K562 (cell line): ENCODE measurements at regions not wholly inside any gene's neighbourhood (a gene's known extent, or its start where the extent isn't known, plus 50 kb on each side); places are given as distances from the start of the nearest gene placed in this dataset.

ENCODE experiments used
- ATAC-seq: fragments of 200-7000 bp; cut with Tn5 transposase; 3 replicates; pipeline ENCODE4 v1.9.1; 2020; ENCODE audit warnings: moderate library complexity
- BruUV-seq: library from RNA; stranded (reverse); fragments of 400-500 nt; replicated peaks from 2 replicates; lab custom pipeline; 2021; lab: Mats Ljungman, UMichigan
- CTCF ChIA-PET: fragments of 300-600 bp; formaldehyde crosslinking; extraction: SDS; loops from one replicate; lab custom pipeline; 2021; ENCODE audit warnings: low intra/inter-chr PET ratio; lab: Yijun Ruan, JAX
- POLR2A ChIA-PET: fragments of 300-600, 350-650 bp; sonication (Branson Sonifier 250); formaldehyde crosslinking; extraction: SDS; loops from one replicate; lab custom pipeline; 2021; ENCODE audit warnings: antibody characterized with exemption, inconsistent platforms; lab: Yijun Ruan, JAX
- DNase-seq, 4 experiments: peaks; one replicate each; pipeline versions ENCODE4 v3.0.0 to v3.0.0-alpha.2; 2011 to 2018; ENCODE audit warnings: low spot score in 3 of 4, mixed read lengths in 3 of 4; ENCODE audit errors: extremely low read depth in 1 of 4
- FAIRE-seq: peaks from 2 replicates; lab custom pipeline; 2011; peaks lifted over from hg19 to GRCh38; lab: Jason Lieb, UNC
- H2AFZ ChIP-seq: 2 replicates; pipeline ENCODE4 v1.6.0; 2011; ENCODE audit warnings: low read depth, low read length, control low read depth, inconsistent platforms
- H3K27ac ChIP-seq: fragments of 200-600 bp; 3 replicates; pipeline ENCODE4 v1.8.0; 2011; ENCODE audit warnings: low read depth, mild to moderate bottlenecking, control low read depth, inconsistent platforms, low read length, moderate library complexity, mixed read lengths; ENCODE audit errors: extremely low read depth
- H3K27me3 ChIP-seq, 2 experiments: fragments of 300-600 bp in 1 of 2; 2 replicates in 1 of 2; 3 replicates in 1 of 2; pipeline versions ENCODE4 v1.6.0 to v1.8.0; 2011; ENCODE audit warnings: inconsistent platforms in 2 of 2, low read length in 2 of 2, mild to moderate bottlenecking in 1 of 2, mixed read lengths in 1 of 2, moderate library complexity in 1 of 2; ENCODE audit not compliant: control insufficient read depth in 2 of 2, insufficient read depth in 2 of 2
- H3K36me3 ChIP-seq: fragments of 300-600 bp; 3 replicates; pipeline ENCODE4 v1.8.0; 2011; ENCODE audit warnings: mild to moderate bottlenecking, low read length, inconsistent platforms; ENCODE audit not compliant: control insufficient read depth, insufficient read depth
- H3K4me1 ChIP-seq, 2 experiments: fragments of 200-600 bp in 1 of 2; replicated peaks in 1 of 2; 2 replicates in 1 of 2; 3 replicates in 1 of 2; pipeline versions ENCODE4 v1.5.1 to v1.8.0; 2011; ENCODE audit warnings: inconsistent platforms in 2 of 2, low read length in 2 of 2, mild to moderate bottlenecking in 1 of 2, mixed read lengths in 1 of 2, moderate library complexity in 1 of 2; ENCODE audit not compliant: control insufficient read depth in 2 of 2, insufficient read depth in 2 of 2
- H3K4me2 ChIP-seq: 2 replicates; pipeline ENCODE4 v1.6.1; 2011; ENCODE audit warnings: low read length, control low read depth, inconsistent platforms, mixed read lengths; ENCODE audit not compliant: insufficient read depth
- H3K4me3 ChIP-seq: fragments of 200-600 bp; sonication (generic), shearing (Covaris generic); 2 replicates; pipeline ENCODE4 v1.5.1; 2016; ENCODE audit warnings: control low read depth, inconsistent platforms
- H3K79me2 ChIP-seq: fragments of 200-600 bp; 3 replicates; pipeline ENCODE4 v1.8.0; 2011; ENCODE audit warnings: low read length, inconsistent platforms; ENCODE audit not compliant: control insufficient read depth, insufficient read depth
- H3K9ac ChIP-seq, 2 experiments: 2 replicates each; pipeline versions ENCODE4 v1.6.0 to v1.6.1; 2011; ENCODE audit warnings: low read depth in 2 of 2, low read length in 2 of 2, control low read depth in 1 of 2, inconsistent platforms in 1 of 2, mild to moderate bottlenecking in 1 of 2, mixed read lengths in 1 of 2; ENCODE audit not compliant: insufficient read depth in 1 of 2
- H3K9me1 ChIP-seq: one replicate; pipeline ENCODE4 v1.6.0; 2011; ENCODE audit warnings: inconsistent platforms, mild to moderate bottlenecking, low read length, moderate library complexity; ENCODE audit not compliant: control insufficient read depth, insufficient read depth
- H3K9me3 ChIP-seq: replicated peaks from 2 replicates; pipeline ENCODE4 v1.5.1; 2011; ENCODE audit warnings: low read depth, low read length, inconsistent platforms; ENCODE audit not compliant: control insufficient read depth, insufficient read depth
- H4K20me1 ChIP-seq: replicated peaks from 2 replicates; pipeline ENCODE4 v1.6.1; 2011; ENCODE audit warnings: low read length, inconsistent platforms, mixed read lengths; ENCODE audit not compliant: control insufficient read depth, insufficient read depth
- HDAC3 ChIP-seq: fragments of 450-650 bp; IDR thresholded peaks from 2 replicates; pipeline ENCODE4 v1.6.1; 2018; ENCODE audit warnings: borderline replicate concordance, mild to moderate bottlenecking, moderate library complexity; ENCODE audit not compliant: partially characterized antibody
- IRF1 ChIP-seq: sonication (generic); formaldehyde crosslinking; IDR thresholded peaks from 2 replicates; pipeline ENCODE4 v1.8.0; 2022; ENCODE audit warnings: missing genetic modification reagents, mild to moderate bottlenecking, borderline replicate concordance
- SMARCE1 ChIP-seq: fragments of 450-650 bp; IDR thresholded peaks from 2 replicates; pipeline ENCODE4 v1.7.1; 2016; ENCODE audit warnings: mild to moderate bottlenecking
- TOE1 ChIP-seq, 2 experiments: fragments of 450-650 bp in 1 of 2; sonication (generic) in 1 of 2; formaldehyde crosslinking in 1 of 2; IDR thresholded peaks; 2 replicates each; pipeline versions ENCODE4 v1.7.1 to v1.8.0; 2016 to 2022; ENCODE audit warnings: borderline replicate concordance in 2 of 2, mild to moderate bottlenecking in 2 of 2, antibody characterized with exemption in 1 of 2, inconsistent platforms in 1 of 2, low read depth in 1 of 2, missing genetic modification reagents in 1 of 2, moderate library complexity in 1 of 2
- ZNF224 ChIP-seq: sonication (generic); formaldehyde crosslinking; IDR thresholded peaks from 2 replicates; pipeline ENCODE4 v1.8.0; 2022; ENCODE audit warnings: mild to moderate bottlenecking, missing genetic modification reagents
- WGBS: fragments of 100-300 bp; shearing (Covaris generic); methylation state at CpG from one replicate; pipeline ENCODE4 v1.1.6; 2016; ENCODE audit warnings: low coverage, mixed read lengths; ENCODE audit not compliant: insufficient coverage; ENCODE audit errors: missing lambda C conversion rate; 5-methylcytosine and 5-hydroxymethylcytosine counted together
- in situ Hi-C: fragments of 300-500 bp; cut with MboI; formaldehyde crosslinking; loops from 4 replicates; pipeline ENCODE4 v1.15.0; 2018; ENCODE audit warnings: inconsistent platforms, mixed read lengths
- intact Hi-C: fragments of 100-400 bp; cut with micrococcal nuclease; formaldehyde crosslinking; loops from 2 replicates; pipeline ENCODE4 v1.14.2; 2022
- TF ChIP-seq, protein P1 (sequence below): sonication (generic); IDR thresholded peaks from 2 replicates; pipeline ENCODE4 v1.6.1; 2016
- TF ChIP-seq, protein P2 (sequence below), 2 experiments: fragments of 450-650 bp in 1 of 2; IDR thresholded peaks; 2 replicates each; pipeline ENCODE4 v1.6.1; 2011 to 2017; ENCODE audit warnings: low read depth in 2 of 2, antibody characterized with exemption in 1 of 2, borderline replicate concordance in 1 of 2, low read length in 1 of 2, mild to moderate bottlenecking in 1 of 2, mixed read lengths in 1 of 2; ENCODE audit not compliant: control insufficient read depth in 1 of 2

GRCh38 chr1:68751723-68752122 is 254.8 kb upstream of the DEPDC1 start:
- no peaks in the 10 kb centered on the region for H3K79me2 ChIP-seq
- no peaks in the 10 kb centered on the region for H3K27me3 ChIP-seq
- no peaks in the 10 kb centered on the region for H3K9me1 ChIP-seq
- H3K4me2 ChIP-seq = no peak overlapping the region
- intact Hi-C loops = no loop called here
- no peak for DNase-seq
- FAIRE-seq = no peak
- H4K20me1 ChIP-seq = no peaks in the 10 kb centered on the region
- no peak overlapping the region for H3K27ac ChIP-seq
- 0% methylated on average over 2 of the region's 2 CpGs for WGBS
- no peak overlapping the region for H3K4me3 ChIP-seq
- ChIA-PET CTCF (no interaction called here), POLR2A (no interaction called here)
- no TSS peak for BruUV-seq
- no peaks in the 10 kb centered on the region for H3K4me1 ChIP-seq
- no peak for ATAC-seq
- TF ChIP-seq, protein P1, sequence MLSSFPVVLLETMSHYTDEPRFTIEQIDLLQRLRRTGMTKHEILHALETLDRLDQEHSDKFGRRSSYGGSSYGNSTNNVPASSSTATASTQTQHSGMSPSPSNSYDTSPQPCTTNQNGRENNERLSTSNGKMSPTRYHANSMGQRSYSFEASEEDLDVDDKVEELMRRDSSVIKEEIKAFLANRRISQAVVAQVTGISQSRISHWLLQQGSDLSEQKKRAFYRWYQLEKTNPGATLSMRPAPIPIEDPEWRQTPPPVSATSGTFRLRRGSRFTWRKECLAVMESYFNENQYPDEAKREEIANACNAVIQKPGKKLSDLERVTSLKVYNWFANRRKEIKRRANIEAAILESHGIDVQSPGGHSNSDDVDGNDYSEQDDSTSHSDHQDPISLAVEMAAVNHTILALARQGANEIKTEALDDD = no peak
- TF ChIP-seq TOE1 (IDR thresholded peaks at IDR 0.05; ENCODE audit: borderline replicate concordance) = no peak
- TF ChIP-seq TOE1 (CRISPR knock-in tag; IDR thresholded peaks at IDR 0.05; ENCODE audit: borderline replicate concordance, low read depth) = no peak
- no peak for TF ChIP-seq IRF1 (CRISPR knock-in tag)
- no peak for TF ChIP-seq ZNF224 (CRISPR knock-in tag)
- TF ChIP-seq, protein P2, sequence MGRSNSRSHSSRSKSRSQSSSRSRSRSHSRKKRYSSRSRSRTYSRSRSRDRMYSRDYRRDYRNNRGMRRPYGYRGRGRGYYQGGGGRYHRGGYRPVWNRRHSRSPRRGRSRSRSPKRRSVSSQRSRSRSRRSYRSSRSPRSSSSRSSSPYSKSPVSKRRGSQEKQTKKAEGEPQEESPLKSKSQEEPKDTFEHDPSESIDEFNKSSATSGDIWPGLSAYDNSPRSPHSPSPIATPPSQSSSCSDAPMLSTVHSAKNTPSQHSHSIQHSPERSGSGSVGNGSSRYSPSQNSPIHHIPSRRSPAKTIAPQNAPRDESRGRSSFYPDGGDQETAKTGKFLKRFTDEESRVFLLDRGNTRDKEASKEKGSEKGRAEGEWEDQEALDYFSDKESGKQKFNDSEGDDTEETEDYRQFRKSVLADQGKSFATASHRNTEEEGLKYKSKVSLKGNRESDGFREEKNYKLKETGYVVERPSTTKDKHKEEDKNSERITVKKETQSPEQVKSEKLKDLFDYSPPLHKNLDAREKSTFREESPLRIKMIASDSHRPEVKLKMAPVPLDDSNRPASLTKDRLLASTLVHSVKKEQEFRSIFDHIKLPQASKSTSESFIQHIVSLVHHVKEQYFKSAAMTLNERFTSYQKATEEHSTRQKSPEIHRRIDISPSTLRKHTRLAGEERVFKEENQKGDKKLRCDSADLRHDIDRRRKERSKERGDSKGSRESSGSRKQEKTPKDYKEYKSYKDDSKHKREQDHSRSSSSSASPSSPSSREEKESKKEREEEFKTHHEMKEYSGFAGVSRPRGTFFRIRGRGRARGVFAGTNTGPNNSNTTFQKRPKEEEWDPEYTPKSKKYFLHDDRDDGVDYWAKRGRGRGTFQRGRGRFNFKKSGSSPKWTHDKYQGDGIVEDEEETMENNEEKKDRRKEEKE (IDR thresholded peaks at IDR 0.05; ENCODE audit: borderline replicate concordance in 1 of 2, control insufficient read depth in 1 of 2, low read depth in 2 of 2, low read length in 1 of 2) = no peak
- TF ChIP-seq HDAC3 = no peak
- no peak for TF ChIP-seq SMARCE1
- H3K36me3 ChIP-seq = no peaks in the 10 kb centered on the region
- no peak overlapping the region for H2AFZ ChIP-seq
- H3K9ac ChIP-seq = no peak overlapping the region
- H3K9me3 ChIP-seq = no peaks in the 10 kb centered on the region
- in situ Hi-C loops = no loop called here
